Left ventricle myocardium inferior (tissue), 1 donor: ENCODE measurements at regions not wholly inside any gene's neighbourhood (a gene's known extent, or its start where the extent isn't known, plus 50 kb on each side); places are given as distances from the start of the nearest gene placed in this dataset.
"Not testable (repeated sequence)": the region's sequence is repeated elsewhere in the genome, so short reads cannot be mapped to it uniquely, and the experiment has no call there.

Source experiments
- DNase-seq: peaks from one replicate; pipeline ENCODE4 v3.0.0-alpha.2; 2020
- H3K27ac ChIP-seq: fragments of 200-600 bp; replicated peaks from 2 replicates; pipeline ENCODE4 v1.8.0; 2021
- H3K27me3 ChIP-seq: fragments of 200-600 bp; 2 replicates; pipeline ENCODE4 v1.8.0; 2021; ENCODE audit warnings: low read depth
- H3K36me3 ChIP-seq: fragments of 200-600 bp; 2 replicates; pipeline ENCODE4 v1.8.0; 2021
- H3K4me1 ChIP-seq: fragments of 200-600 bp; 2 replicates; pipeline ENCODE4 v1.8.0; 2021
- H3K4me3 ChIP-seq: fragments of 200-600 bp; 2 replicates; pipeline ENCODE4 v1.8.0; 2021; ENCODE audit warnings: mild to moderate bottlenecking, moderate library complexity
- H3K9me3 ChIP-seq: fragments of 200-600 bp; replicated peaks from 2 replicates; pipeline ENCODE4 v1.8.0; 2021
- intact Hi-C: fragments of 100-400 bp; cut with micrococcal nuclease; formaldehyde crosslinking; loops from one replicate; pipeline ENCODE4 v1.11.0; 2022
- TF ChIP-seq, protein P1 (sequence below): fragments of 200-600 bp; IDR thresholded peaks from 2 replicates; pipeline ENCODE4 v1.8.0; 2021; ENCODE audit warnings: antibody characterized with exemption, mild to moderate bottlenecking, borderline replicate concordance
- donor health status: DM: no; HTN: yes; CAD: no; lungs with severe emphysema.

DNA sequence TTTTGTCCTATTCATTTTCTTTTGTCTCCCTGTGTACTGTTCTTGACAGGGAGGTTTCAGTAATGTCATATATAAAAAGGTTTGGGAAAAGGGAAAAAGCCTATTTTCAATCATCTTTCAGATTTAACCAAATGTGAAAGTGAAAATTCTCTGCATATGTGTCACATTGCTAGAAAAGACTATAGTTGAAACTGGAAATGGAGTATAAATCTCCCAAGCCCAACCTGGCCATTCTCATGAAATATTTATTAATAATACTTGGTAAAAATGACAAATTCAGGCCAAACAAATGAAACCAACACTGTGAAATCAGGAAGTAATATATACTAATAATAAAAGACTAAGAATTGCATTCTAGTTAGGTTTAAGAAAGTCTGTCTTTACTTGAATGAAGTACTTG, 1129.2 kb downstream of the SLC16A7 start:
- intact Hi-C loops = no loop called here
- Histone ChIP-seq H3K27ac (no peak overlapping the region), H3K36me3 (no peaks in the 10 kb centered on the region), H3K4me1 (no peaks in the 10 kb centered on the region), H3K27me3 (no peaks in the 10 kb centered on the region), H3K4me3 (no peak overlapping the region), H3K9me3 (peaks cover 20% of the 10 kb centered on the region)
- TF ChIP-seq, protein P1, sequence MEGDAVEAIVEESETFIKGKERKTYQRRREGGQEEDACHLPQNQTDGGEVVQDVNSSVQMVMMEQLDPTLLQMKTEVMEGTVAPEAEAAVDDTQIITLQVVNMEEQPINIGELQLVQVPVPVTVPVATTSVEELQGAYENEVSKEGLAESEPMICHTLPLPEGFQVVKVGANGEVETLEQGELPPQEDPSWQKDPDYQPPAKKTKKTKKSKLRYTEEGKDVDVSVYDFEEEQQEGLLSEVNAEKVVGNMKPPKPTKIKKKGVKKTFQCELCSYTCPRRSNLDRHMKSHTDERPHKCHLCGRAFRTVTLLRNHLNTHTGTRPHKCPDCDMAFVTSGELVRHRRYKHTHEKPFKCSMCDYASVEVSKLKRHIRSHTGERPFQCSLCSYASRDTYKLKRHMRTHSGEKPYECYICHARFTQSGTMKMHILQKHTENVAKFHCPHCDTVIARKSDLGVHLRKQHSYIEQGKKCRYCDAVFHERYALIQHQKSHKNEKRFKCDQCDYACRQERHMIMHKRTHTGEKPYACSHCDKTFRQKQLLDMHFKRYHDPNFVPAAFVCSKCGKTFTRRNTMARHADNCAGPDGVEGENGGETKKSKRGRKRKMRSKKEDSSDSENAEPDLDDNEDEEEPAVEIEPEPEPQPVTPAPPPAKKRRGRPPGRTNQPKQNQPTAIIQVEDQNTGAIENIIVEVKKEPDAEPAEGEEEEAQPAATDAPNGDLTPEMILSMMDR = no peak
- no peak for DNase-seq

DNA sequence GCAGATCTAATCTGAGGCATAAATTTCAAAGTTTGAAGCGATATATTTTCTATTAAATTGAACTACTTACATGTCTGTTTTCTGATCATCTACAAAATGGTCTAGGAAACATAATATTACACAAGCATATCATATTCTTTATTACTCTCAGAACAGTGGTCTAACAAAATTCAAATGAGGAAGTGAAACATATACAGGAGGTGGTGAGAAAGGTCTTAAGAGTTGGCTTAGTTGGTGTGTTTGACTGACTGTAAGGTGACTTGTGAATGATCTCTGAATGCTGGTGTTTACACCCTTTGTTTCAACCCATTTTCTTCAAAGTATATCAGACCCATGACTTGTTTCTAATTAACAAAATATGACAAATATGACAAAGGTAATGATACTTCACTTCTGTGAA, 1156.8 kb downstream of the SLC16A7 start:
- intact Hi-C loops = no loop called here
- no peak for DNase-seq
- Histone ChIP-seq H3K4me3 (no peak overlapping the region), H3K36me3 (no peaks in the 10 kb centered on the region), H3K27ac (no peak overlapping the region), H3K4me1 (no peaks in the 10 kb centered on the region), H3K27me3 (no peaks in the 10 kb centered on the region), H3K9me3 (peaks cover 21% of the 10 kb centered on the region)
- TF ChIP-seq, protein P1 = no peak

DNA sequence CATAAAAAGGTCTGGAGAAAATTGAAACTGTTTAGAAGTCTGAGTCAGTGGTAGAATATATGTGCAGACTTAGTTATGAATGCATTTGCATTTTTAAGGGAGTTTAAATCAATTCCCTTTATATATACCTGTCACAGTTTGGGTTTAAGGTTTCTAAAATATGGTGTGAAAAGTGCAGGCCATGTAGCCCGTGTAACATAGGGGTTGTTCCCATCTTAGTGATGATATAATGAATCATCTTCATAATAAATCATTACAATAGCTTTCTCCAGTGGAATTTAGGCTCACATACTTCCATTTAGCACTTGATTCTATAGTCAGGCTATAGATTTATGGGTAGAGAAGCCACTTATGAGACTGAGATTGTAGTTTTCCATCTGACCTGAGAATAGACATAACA, 1162.4 kb downstream of the SLC16A7 start:
- no peak for DNase-seq
- intact Hi-C loops = no loop called here
- TF ChIP-seq, protein P1 = no peak

DNA sequence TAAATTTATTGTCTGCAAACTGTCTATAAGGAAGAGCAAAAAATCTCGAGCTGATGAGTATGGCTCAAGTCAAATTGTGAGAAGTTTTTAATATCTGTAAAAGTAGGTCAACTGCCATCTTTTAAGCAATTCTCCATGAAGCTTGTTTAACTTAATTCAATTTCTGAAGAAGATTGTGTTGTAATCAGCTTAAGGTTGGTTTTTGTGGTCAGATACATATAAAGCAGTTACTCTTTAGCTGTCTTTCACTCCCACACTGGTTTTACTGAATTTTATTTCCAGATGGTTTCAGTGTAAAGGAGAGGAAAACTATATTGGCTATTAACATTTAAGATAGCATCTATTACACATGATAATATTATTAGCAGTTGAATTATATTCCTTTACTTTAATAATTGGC, 1165.1 kb downstream of the SLC16A7 start:
- Histone ChIP-seq H3K27me3 (no peaks in the 10 kb centered on the region), H3K4me1 (no peaks in the 10 kb centered on the region), H3K27ac (no peak overlapping the region), H3K4me3 (no peak overlapping the region), H3K36me3 (no peaks in the 10 kb centered on the region), H3K9me3 (peaks cover 14% of the 10 kb centered on the region)
- TF ChIP-seq, protein P1 = no peak
- intact Hi-C loops = no loop called here
- no peak for DNase-seq

More for the DNA sequence above, 1162.4 kb downstream of the SLC16A7 start:
- Histone ChIP-seq H3K27ac (no peak overlapping the region), H3K4me3 (no peak overlapping the region), H3K9me3 (peaks cover 14% of the 10 kb centered on the region), H3K36me3 (no peaks in the 10 kb centered on the region), H3K4me1 (no peaks in the 10 kb centered on the region), H3K27me3 (no peaks in the 10 kb centered on the region)

DNA sequence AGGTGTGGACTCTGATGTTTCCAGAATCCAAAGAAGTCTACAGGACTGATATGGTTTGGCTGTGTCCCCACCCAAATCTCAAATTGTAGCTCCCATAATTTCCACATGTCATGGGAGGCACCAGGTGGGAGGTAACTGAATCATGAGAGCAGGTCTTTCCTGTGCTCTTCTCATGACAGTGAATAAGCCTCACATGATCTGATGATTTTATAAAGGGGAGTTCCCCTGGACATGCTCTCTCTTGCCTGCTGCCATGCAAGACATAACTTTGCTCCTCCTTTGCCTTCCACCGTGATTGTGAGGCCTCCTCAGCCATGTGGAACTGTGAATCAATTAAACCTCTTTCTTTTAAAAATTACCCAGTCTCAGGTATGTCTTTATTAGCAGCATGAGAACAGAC, 1205.3 kb downstream of the SLC16A7 start:
- intact Hi-C loops, H3K27ac ChIP-seq, H3K36me3 ChIP-seq, H3K4me3 ChIP-seq, DNase-seq, H3K9me3 ChIP-seq, H3K27me3 ChIP-seq, H3K4me1 ChIP-seq: not testable (repeated sequence)

DNA sequence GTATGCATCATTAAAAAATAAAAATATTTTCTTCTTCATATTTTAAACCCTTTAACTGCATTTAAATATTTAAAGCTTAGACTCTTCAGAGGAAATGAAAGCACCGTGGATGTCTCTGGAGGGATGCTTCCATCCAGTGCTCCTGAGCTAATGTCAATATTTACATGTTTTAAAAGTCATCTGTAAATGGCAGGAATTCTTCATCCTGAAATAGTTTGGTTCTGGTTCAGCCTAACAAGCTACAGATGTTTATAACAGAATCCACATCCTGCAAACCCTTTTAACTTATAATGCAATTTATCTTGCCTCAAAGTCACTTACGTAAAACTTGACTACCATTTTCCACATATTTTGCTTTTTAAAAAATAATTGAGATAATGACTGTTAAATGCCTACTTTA, 1207.3 kb downstream of the SLC16A7 start:
- intact Hi-C loops = no loop called here
- no peak for DNase-seq
- no peak overlapping the region for H3K27ac ChIP-seq
- no peaks in the 10 kb centered on the region for H3K27me3 ChIP-seq
- TF ChIP-seq, protein P1 = no peak
- no peaks in the 10 kb centered on the region for H3K36me3 ChIP-seq
- no peaks in the 10 kb centered on the region for H3K4me1 ChIP-seq
- peaks cover 8% of the 10 kb centered on the region for H3K9me3 ChIP-seq
- H3K4me3 ChIP-seq = no peak overlapping the region
